CD4-positive, alpha-beta T cell treated with Interleukin-6 at 100 ng/mL for 8 hours (primary cell): ENCODE measurements at regions not wholly inside any gene's neighbourhood (a gene's known extent, or its start where the extent isn't known, plus 50 kb on each side); places are given as distances from the start of the nearest gene placed in this dataset.

Source experiments
- DNase-seq: peaks from one replicate; pipeline ENCODE4 v3.0.0-alpha.2; 2020; ENCODE audit warnings: mixed read lengths, low spot score

GRCh38 chr13:57784633-57785032 lies 153.1 kb downstream of the PCDH17 start:
- no peak for DNase-seq

GRCh38 chr13:57787058-57787791 lies 155.7 kb downstream of the PCDH17 start:
- DNase-seq: no peak

- DNase-seq: no peak
Measured at GRCh38 chr13:57799624-57800023, 168.1 kb downstream of the PCDH17 start.

- no peak for DNase-seq
Measured at GRCh38 chr13:57813651-57814050, 182.1 kb downstream of the PCDH17 start.

GRCh38 chr13:57815600-57815999 lies 184.1 kb downstream of the PCDH17 start:
- no peak for DNase-seq

GRCh38 chr13:57820924-57821323 lies 189.4 kb downstream of the PCDH17 start:
- DNase-seq: no peak

- no peak for DNase-seq
Measured at GRCh38 chr13:57823704-57824103, 192.2 kb downstream of the PCDH17 start.

GRCh38 chr13:57824121-57824520 lies 192.6 kb downstream of the PCDH17 start:
- DNase-seq: no peak

GRCh38 chr13:57825066-57825465 lies 193.5 kb downstream of the PCDH17 start:
- no peak for DNase-seq

GRCh38 chr13:57829496-57829895 lies 198.0 kb downstream of the PCDH17 start:
- no peak for DNase-seq

GRCh38 chr13:57832187-57832586 lies 200.6 kb downstream of the PCDH17 start:
- DNase-seq: no peak

GRCh38 chr13:57837801-57838200 lies 206.3 kb downstream of the PCDH17 start:
- DNase-seq: no peak

- no peak for DNase-seq
Measured at GRCh38 chr13:57843521-57843920, 212.0 kb downstream of the PCDH17 start.

GRCh38 chr13:57846600-57847173 lies 215.1 kb downstream of the PCDH17 start:
- DNase-seq: no peak

- DNase-seq: no peak
Measured at GRCh38 chr13:57857945-57858344, 226.4 kb downstream of the PCDH17 start.

GRCh38 chr13:57858376-57858775 lies 226.8 kb downstream of the PCDH17 start:
- no peak for DNase-seq

GRCh38 chr13:57862879-57863278 lies 231.3 kb downstream of the PCDH17 start:
- DNase-seq: no peak

GRCh38 chr13:57865600-57866294 lies 234.2 kb downstream of the PCDH17 start:
- DNase-seq: no peak

- DNase-seq: no peak
Measured at GRCh38 chr13:57874530-57874929, 243.0 kb downstream of the PCDH17 start.

GRCh38 chr13:57877601-57878000 lies 246.1 kb downstream of the PCDH17 start:
- DNase-seq: no peak

- DNase-seq: no peak
Measured at GRCh38 chr13:57878291-57878690, 246.7 kb downstream of the PCDH17 start.

- DNase-seq: no peak
Measured at GRCh38 chr13:57897225-57897624, 265.7 kb downstream of the PCDH17 start.

GRCh38 chr13:57899096-57899495 lies 267.6 kb downstream of the PCDH17 start:
- DNase-seq: no peak
